ENCODE measurements at regions not wholly inside any gene's neighbourhood (a gene's known extent, or its start where the extent isn't known, plus 50 kb on each side); places are given as distances from the start of the nearest gene placed in this dataset.
"Not testable (repeated sequence)": the region's sequence is repeated elsewhere in the genome, so short reads cannot be mapped to it uniquely, and the experiment has no call there.

GRCh38 chr5:53291528-53291927 lies 182.0 kb upstream of the MOCS2 start:
- no peak for DNase-seq
- Histone ChIP-seq H3K4me1 (no peaks in the 10 kb centered on the region), H3K36me3 (no peaks in the 10 kb centered on the region), H3K4me3 (no peak overlapping the region), H3K27me3 (no peaks in the 10 kb centered on the region), H3K27ac (no peak overlapping the region), H3K9me3 (peaks cover 0 to 5% (median 0%) of the 10 kb centered on the region in 4 donors)
- TF ChIP-seq POLR2A (IDR thresholded peaks at IDR 0.05) (no peak), CTCF (IDR thresholded peaks at IDR 0.05) (no peak)

GRCh38 chr5:53298841-53299240 lies 181.6 kb upstream of the FST start:
- no peaks in the 10 kb centered on the region for H3K4me1 ChIP-seq
- no peak overlapping the region for H3K4me3 ChIP-seq
- no peak overlapping the region for H3K27ac ChIP-seq
- no peaks in the 10 kb centered on the region for H3K36me3 ChIP-seq
- no peaks in the 10 kb centered on the region for H3K9me3 ChIP-seq
- TF ChIP-seq POLR2A (IDR thresholded peaks at IDR 0.05) = no peak
- TF ChIP-seq CTCF (IDR thresholded peaks at IDR 0.05) = no peak
- no peaks in the 10 kb centered on the region for H3K27me3 ChIP-seq
- no peak for DNase-seq

GRCh38 chr5:53302529-53302928 lies 177.9 kb upstream of the FST start:
- Histone ChIP-seq H3K4me3 (no peak overlapping the region), H3K27me3 (no peaks in the 10 kb centered on the region), H3K36me3 (no peaks in the 10 kb centered on the region), H3K9me3 (no peaks in the 10 kb centered on the region), H3K27ac (no peak overlapping the region), H3K4me1 (no peaks in the 10 kb centered on the region)
- no peak for DNase-seq
- TF ChIP-seq CTCF (IDR thresholded peaks at IDR 0.05) = no peak
- no peak for TF ChIP-seq POLR2A (IDR thresholded peaks at IDR 0.05)

- H3K4me3 ChIP-seq = no peak overlapping the region
- no peak for DNase-seq
- no peaks in the 10 kb centered on the region for H3K4me1 ChIP-seq
- no peak overlapping the region for H3K27ac ChIP-seq
- TF ChIP-seq POLR2A (IDR thresholded peaks at IDR 0.05) (no peak), CTCF (IDR thresholded peaks at IDR 0.05) (no peak)
- no peaks in the 10 kb centered on the region for H3K36me3 ChIP-seq
- H3K27me3 ChIP-seq = no peaks in the 10 kb centered on the region
- no peaks in the 10 kb centered on the region for H3K9me3 ChIP-seq
Observed at GRCh38 chr5:53303105-53303504, 177.3 kb upstream of the FST start.

- not testable (repeated sequence) for H3K27ac ChIP-seq, H3K36me3 ChIP-seq, H3K27me3 ChIP-seq, H3K9me3 ChIP-seq, H3K4me3 ChIP-seq, DNase-seq, H3K4me1 ChIP-seq
Observed at GRCh38 chr5:53305316-53305715, 175.1 kb upstream of the FST start.

GRCh38 chr5:53309653-53310052 lies 170.8 kb upstream of the FST start:
- DNase-seq = no peak
- Histone ChIP-seq H3K27ac (no peak overlapping the region), H3K9me3 (no peaks in the 10 kb centered on the region), H3K4me3 (no peak overlapping the region), H3K4me1 (no peaks in the 10 kb centered on the region), H3K36me3 (no peaks in the 10 kb centered on the region), H3K27me3 (no peaks in the 10 kb centered on the region)
- no peak for TF ChIP-seq POLR2A (IDR thresholded peaks at IDR 0.05)
- no peak for TF ChIP-seq CTCF (IDR thresholded peaks at IDR 0.05)

All from Peyer's patch (tissue), 4 donors.